IMR-90 (cell line): ENCODE measurements at regions not wholly inside any gene's neighbourhood (a gene's known extent, or its start where the extent isn't known, plus 50 kb on each side); places are given as distances from the start of the nearest gene placed in this dataset.

Source experiments
- ATAC-seq: fragments of 200-7000 bp; cut with Tn5 transposase; 2 replicates; pipeline ENCODE4 v1.9.1; 2020; ENCODE audit warnings: low read depth, mild to moderate bottlenecking, moderate library complexity
- BruUV-seq: library from RNA; stranded (reverse); fragments of 400-500 nt; replicated peaks from 2 replicates; lab custom pipeline; 2021; lab: Mats Ljungman, UMichigan
- CTCF ChIA-PET: fragments of 300-600 bp; formaldehyde crosslinking; extraction: SDS; loops from one replicate; lab custom pipeline; 2021; ENCODE audit warnings: antibody characterized with exemption; lab: Yijun Ruan, JAX
- POLR2A ChIA-PET: fragments of 300-600 bp; sonication (Branson Sonifier 250); formaldehyde crosslinking; loops from one replicate; lab custom pipeline; 2022; ENCODE audit warnings: antibody characterized with exemption; ENCODE audit not compliant: unreplicated experiment; lab: Charles Lee
- DNase-seq: peaks from one replicate; pipeline ENCODE4 v3.0.0; 2013
- H2AFZ ChIP-seq: replicated peaks from 2 replicates; pipeline ENCODE3; 2013; ENCODE audit warnings: low read length, mild to moderate bottlenecking; ENCODE audit not compliant: poor library complexity
- H2AK5ac ChIP-seq: 2 replicates; pipeline ENCODE4 v1.6.1; 2013; ENCODE audit warnings: low read depth, low read length, inconsistent platforms
- H2AK9ac ChIP-seq: replicated peaks from 2 replicates; pipeline ENCODE3; 2013; ENCODE audit warnings: mild to moderate bottlenecking, low read depth, low read length, moderate library complexity; ENCODE audit not compliant: poor library complexity
- H2BK120ac ChIP-seq: 2 replicates; pipeline ENCODE4 v1.6.1; 2013; ENCODE audit warnings: low read depth, low read length, inconsistent platforms
- H2BK15ac ChIP-seq: 3 replicates; pipeline ENCODE4 v1.6.1; 2013; ENCODE audit warnings: low read depth, low read length, inconsistent platforms
- H2BK20ac ChIP-seq: 2 replicates; pipeline ENCODE4 v1.6.1; 2013; ENCODE audit warnings: low read depth, mild to moderate bottlenecking, inconsistent platforms, low read length, moderate library complexity
- H2BK5ac ChIP-seq: 2 replicates; pipeline ENCODE4 v1.6.1; 2013; ENCODE audit warnings: mild to moderate bottlenecking, low read depth, low read length, inconsistent platforms; ENCODE audit not compliant: poor library complexity, severe bottlenecking
- H3K14ac ChIP-seq: replicated peaks from 2 replicates; pipeline ENCODE4 v1.6.1; 2013; ENCODE audit warnings: low read depth, low read length, inconsistent platforms
- H3K18ac ChIP-seq: 2 replicates; pipeline ENCODE4 v1.6.1; 2013; ENCODE audit warnings: low read depth, low read length, control low read depth
- H3K23ac ChIP-seq: 2 replicates; pipeline ENCODE4 v1.6.1; 2013; ENCODE audit warnings: low read depth, low read length, inconsistent platforms
- H3K27ac ChIP-seq: 2 replicates; pipeline ENCODE4 v1.5.1; 2013; ENCODE audit warnings: mild to moderate bottlenecking, control low read depth, low read length; ENCODE audit not compliant: insufficient read depth
- H3K27me3 ChIP-seq: 2 replicates; pipeline ENCODE4 v1.6.1; 2013; ENCODE audit warnings: low read length; ENCODE audit not compliant: control insufficient read depth, insufficient read depth
- H3K36me3 ChIP-seq: 2 replicates; pipeline ENCODE4 v1.6.1; 2013; ENCODE audit warnings: low read length, mixed read lengths; ENCODE audit not compliant: control insufficient read depth, insufficient read depth
- H3K4ac ChIP-seq: 2 replicates; pipeline ENCODE4 v1.6.1; 2013; ENCODE audit warnings: low read depth, low read length, inconsistent platforms
- H3K4me1 ChIP-seq: 2 replicates; pipeline ENCODE4 v1.6.1; 2013; ENCODE audit warnings: low read length, mixed read lengths; ENCODE audit not compliant: control insufficient read depth, insufficient read depth
- H3K4me2 ChIP-seq: 2 replicates; pipeline ENCODE4 v1.6.1; 2013; ENCODE audit warnings: low read depth, mild to moderate bottlenecking, control low read depth, low read length, moderate library complexity
- H3K4me3 ChIP-seq: 2 replicates; pipeline ENCODE4 v1.5.1; 2013; ENCODE audit warnings: low read depth, mild to moderate bottlenecking, control low read depth, low read length, moderate library complexity; ENCODE audit not compliant: insufficient read depth
- H3K56ac ChIP-seq: 2 replicates; pipeline ENCODE4 v1.6.1; 2013; ENCODE audit warnings: low read length, inconsistent platforms; ENCODE audit not compliant: insufficient read depth; ENCODE audit errors: extremely low read depth
- H3K79me1 ChIP-seq, 2 experiments: 2 replicates each; pipeline ENCODE4 v1.6.1; 2013; ENCODE audit warnings: low read length in 2 of 2, inconsistent platforms in 1 of 2, low read depth in 1 of 2
- H3K9ac ChIP-seq: 2 replicates; pipeline ENCODE4 v1.6.1; 2013; ENCODE audit warnings: low read depth, low read length, control low read depth
- H3K9me1 ChIP-seq: 2 replicates; pipeline ENCODE4 v1.6.1; 2013; ENCODE audit warnings: low read length, inconsistent platforms; ENCODE audit not compliant: insufficient read depth
- H3K9me3 ChIP-seq: 2 replicates; pipeline ENCODE4 v1.6.1; 2013; ENCODE audit warnings: low read length; ENCODE audit not compliant: control insufficient read depth, insufficient read depth
- H4K20me1 ChIP-seq: 2 replicates; pipeline ENCODE4 v1.6.1; 2013; ENCODE audit warnings: low read length, inconsistent platforms; ENCODE audit not compliant: insufficient read depth
- H4K5ac ChIP-seq: 2 replicates; pipeline ENCODE4 v1.6.1; 2013; ENCODE audit warnings: mild to moderate bottlenecking, low read depth, low read length, control low read depth
- H4K8ac ChIP-seq, 2 experiments: 2 replicates each; pipeline ENCODE4 v1.6.1; 2013; ENCODE audit warnings: low read depth in 2 of 2, low read length in 2 of 2, control low read depth in 1 of 2, inconsistent platforms in 1 of 2
- H4K91ac ChIP-seq: 2 replicates; pipeline ENCODE4 v1.6.1; 2013; ENCODE audit warnings: low read depth, low read length, inconsistent platforms; ENCODE audit not compliant: insufficient read depth
- CEBPB ChIP-seq: IDR thresholded peaks from 2 replicates; pipeline ENCODE4 v1.6.1; 2012; ENCODE audit warnings: low read depth, low read length, improper control_type of control experiment
- WGBS, 2 experiments: methylation state at CpG; one replicate each; pipeline versions ENCODE4 v1.1.5 to v1.1.7; 2013; ENCODE audit warnings: missing lambda C conversion rate in 2 of 2; ENCODE audit not compliant: insufficient read length in 1 of 2; ENCODE audit errors: extremely low coverage in 2 of 2; 5-methylcytosine and 5-hydroxymethylcytosine counted together
- dilution Hi-C: fragments of 300-500 bp; cut with HindIII; formaldehyde crosslinking; loops from one replicate; pipeline ENCODE4 v1.14.3; 2018; ENCODE audit warnings: low sequenced_read_pairs; ENCODE audit not compliant: unreplicated experiment
- in situ Hi-C: fragments of 300-500 bp; cut with MboI; formaldehyde crosslinking; loops from 3 replicates; pipeline ENCODE4 v1.14.3; 2019; ENCODE audit warnings: low sequenced_read_pairs, inconsistent platforms, mixed read lengths
- intact Hi-C: fragments of 100-400 bp; cut with micrococcal nuclease; formaldehyde crosslinking; loops from 2 replicates; pipeline ENCODE4 v1.10.0; 2022

DNA sequence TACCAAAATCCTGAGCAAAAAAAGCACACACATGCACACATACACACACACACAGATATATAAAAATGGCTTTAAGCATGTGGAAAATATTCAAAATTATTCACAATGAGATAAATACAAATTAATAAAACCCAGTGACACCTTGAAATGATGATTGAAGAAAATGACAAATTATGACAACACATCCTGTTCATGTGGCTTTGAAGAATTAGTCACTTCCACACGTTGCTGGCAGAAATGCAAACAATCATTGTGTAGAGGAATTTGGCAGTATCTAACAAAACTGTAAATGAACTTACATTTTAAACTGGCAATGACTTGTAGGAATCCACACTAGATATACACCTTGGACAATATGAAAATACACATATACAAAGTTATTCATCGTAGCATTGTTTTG lies 95.8 kb upstream of the RGPD4 start:
- no peak for DNase-seq
- H3K23ac ChIP-seq: no peak overlapping the region
- intact Hi-C loops (no loop called here), in situ Hi-C loops (no loop called here), dilution Hi-C loops (no loop called here)
- no peak overlapping the region for H4K5ac ChIP-seq
- H3K9me1 ChIP-seq: no peaks in the 10 kb centered on the region
- no peak overlapping the region for H2BK15ac ChIP-seq
- no peak overlapping the region for H3K4me3 ChIP-seq
- no peaks in the 10 kb centered on the region for H3K79me1 ChIP-seq
- H2BK120ac ChIP-seq: no peak overlapping the region
- no peaks in the 10 kb centered on the region for H3K36me3 ChIP-seq
- ATAC-seq: no peak
- H2BK5ac ChIP-seq: no peak overlapping the region
- no peaks in the 10 kb centered on the region for H4K20me1 ChIP-seq
- WGBS, 2 experiments: no CpG with 5 or more reads among the region's 2 CpGs
- no TSS peak for BruUV-seq
- no peak overlapping the region for H4K91ac ChIP-seq
- POLR2A ChIA-PET: no interaction called here
- no peak overlapping the region for H3K56ac ChIP-seq
- no peak overlapping the region for H4K8ac ChIP-seq
- no peak for TF ChIP-seq CEBPB
- CTCF ChIA-PET: no interaction called here
- H2BK20ac ChIP-seq: no peak overlapping the region
- H3K18ac ChIP-seq: no peak overlapping the region
- H3K4me1 ChIP-seq: no peaks in the 10 kb centered on the region
- no peak overlapping the region for H2AFZ ChIP-seq
- H3K9ac ChIP-seq: no peak overlapping the region
- H3K27me3 ChIP-seq: no peaks in the 10 kb centered on the region
- no peak overlapping the region for H3K4ac ChIP-seq
- H3K27ac ChIP-seq: no peak overlapping the region
- peaks cover 2% of the 10 kb centered on the region; the same call in 1 of the 2 replicates for H3K9me3 ChIP-seq
- H2AK5ac ChIP-seq: no peak overlapping the region
- H3K4me2 ChIP-seq: no peak overlapping the region
- H3K14ac ChIP-seq: no peak overlapping the region
- H2AK9ac ChIP-seq: no peak overlapping the region
